ENCODE measurements at regions not wholly inside any gene's neighbourhood (a gene's known extent, or its start where the extent isn't known, plus 50 kb on each side); places are given as distances from the start of the nearest gene placed in this dataset.

- intact Hi-C loops (cut with DNase I) = no loop called here
Measured at GRCh38 chr2:167599219-167599618, 648.2 kb downstream of the STK39 start.

GRCh38 chr2:167595839-167596471, 651.4 kb downstream of the STK39 start:
- Histone ChIP-seq H3K27me3 (no peaks in the 10 kb centered on the region), H3K9me3 (no peaks in the 10 kb centered on the region), H3K36me3 (no peaks in the 10 kb centered on the region), H3K4me3 (no peak overlapping the region), H3K4me1 (no peaks in the 10 kb centered on the region), H3K27ac (no peak overlapping the region)
- TF ChIP-seq CTCF (IDR thresholded peaks at IDR 0.05) = no peak
- ATAC-seq = no peak
- intact Hi-C loops (cut with DNase I) = no loop called here
- no peak for DNase-seq

More at GRCh38 chr2:167599219-167599618, 648.2 kb downstream of the STK39 start:
- Histone ChIP-seq H3K4me3 (no peak overlapping the region), H3K36me3 (no peaks in the 10 kb centered on the region), H3K9me3 (no peaks in the 10 kb centered on the region), H3K27ac (no peak overlapping the region), H3K4me1 (no peaks in the 10 kb centered on the region), H3K27me3 (no peaks in the 10 kb centered on the region)
- peak in 1 of 4 donors; percentile 8 for DNase-seq
- no peak for TF ChIP-seq CTCF (IDR thresholded peaks at IDR 0.05)
- no peak for ATAC-seq

- no peak for ATAC-seq
- H3K27ac ChIP-seq = no peak overlapping the region
Measured at GRCh38 chr2:167595021-167595420, 652.4 kb downstream of the STK39 start.

DNA sequence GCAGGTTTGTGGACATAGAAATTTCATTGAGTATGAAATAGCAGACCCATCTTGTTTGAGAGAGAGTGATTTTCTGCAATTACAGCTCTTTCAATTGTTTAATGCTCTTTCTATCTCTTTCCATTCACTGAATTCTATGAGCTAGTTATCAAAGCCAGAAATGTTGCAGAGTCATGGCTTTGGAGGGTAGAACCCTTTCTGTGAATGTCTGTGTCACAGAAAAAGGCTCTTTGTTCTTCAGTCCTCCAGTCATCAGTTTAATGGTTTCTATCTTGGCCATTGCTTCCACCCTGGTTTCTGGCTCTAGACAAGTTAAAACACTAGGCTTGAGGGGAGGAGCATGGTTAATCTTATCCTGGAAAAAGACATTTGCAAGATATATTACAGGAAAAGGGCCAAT, 655.0 kb downstream of the STK39 start:
- ATAC-seq = no peak

More at GRCh38 chr2:167595021-167595420, 652.4 kb downstream of the STK39 start:
- DNase-seq = no peak
- Histone ChIP-seq H3K4me1 (no peaks in the 10 kb centered on the region), H3K36me3 (no peaks in the 10 kb centered on the region), H3K27me3 (no peaks in the 10 kb centered on the region), H3K9me3 (no peaks in the 10 kb centered on the region), H3K4me3 (no peak overlapping the region)
- intact Hi-C loops (cut with DNase I) = no loop called here
- TF ChIP-seq CTCF (IDR thresholded peaks at IDR 0.05) = no peak

GRCh38 chr2:167582619-167583018, 664.8 kb downstream of the STK39 start:
- no peak for ATAC-seq
- Histone ChIP-seq H3K36me3 (no peaks in the 10 kb centered on the region), H3K9me3 (no peaks in the 10 kb centered on the region), H3K27me3 (no peaks in the 10 kb centered on the region), H3K4me3 (no peak overlapping the region), H3K4me1 (no peaks in the 10 kb centered on the region), H3K27ac (no peak overlapping the region)
- intact Hi-C loops (cut with DNase I) = no loop called here
- TF ChIP-seq CTCF (IDR thresholded peaks at IDR 0.05) = no peak
- peak in 1 of 4 donors; percentile 27 for DNase-seq

More for the DNA sequence above, 655.0 kb downstream of the STK39 start:
- no peak for DNase-seq
- H3K4me1 ChIP-seq = no peaks in the 10 kb centered on the region
- H3K9me3 ChIP-seq = no peaks in the 10 kb centered on the region
- no peaks in the 10 kb centered on the region for H3K27me3 ChIP-seq
- H3K27ac ChIP-seq = no peak overlapping the region
- H3K36me3 ChIP-seq = no peaks in the 10 kb centered on the region
- intact Hi-C loops (cut with DNase I) = no loop called here
- H3K4me3 ChIP-seq = no peak overlapping the region
- no peak for TF ChIP-seq CTCF (IDR thresholded peaks at IDR 0.05)
